HCT116 (cell line): ENCODE measurements at regions not wholly inside any gene's neighbourhood (a gene's known extent, or its start where the extent isn't known, plus 50 kb on each side); places are given as distances from the start of the nearest gene placed in this dataset.

Experiments used
- CTCF ChIP-seq, 3 experiments: fragments of 200-600 bp in 1 of 3; sonication (generic) in 1 of 3; IDR thresholded peaks in 2 of 3; conservative IDR thresholded peaks in 1 of 3; 2 replicates each; pipeline ENCODE4 v1.5.1; 2012 to 2017; ENCODE audit warnings: low read depth in 2 of 3, low read length in 2 of 3, antibody characterized with exemption in 1 of 3, borderline replicate concordance in 1 of 3, control low read depth in 1 of 3, mild to moderate bottlenecking in 1 of 3, mixed read lengths in 1 of 3, mixed run types in 1 of 3, moderate library complexity in 1 of 3; ENCODE audit not compliant: insufficient read depth in 1 of 3
- EGR1 ChIP-seq: IDR thresholded peaks from 2 replicates; pipeline ENCODE4 v1.6.1; 2012; ENCODE audit warnings: low read depth
- EZH2 ChIP-seq: fragments of 200-600 bp; sonication (generic); IDR thresholded peaks from 2 replicates; pipeline ENCODE4 v1.6.1; 2017; ENCODE audit warnings: antibody characterized with exemption, mixed run types
- JUND ChIP-seq: IDR thresholded peaks from 2 replicates; pipeline ENCODE4 v1.6.1; 2012
- POLR2A ChIP-seq: IDR thresholded peaks from 2 replicates; pipeline ENCODE4 v1.7.0; 2011; ENCODE audit warnings: borderline replicate concordance; ENCODE audit not compliant: insufficient read depth, insufficient read length; ENCODE audit errors: extremely low read depth
- POLR2AphosphoS5 ChIP-seq: IDR thresholded peaks from 2 replicates; pipeline ENCODE4 v1.6.1; 2011; ENCODE audit warnings: mild to moderate bottlenecking, low read depth, low read length, moderate library complexity
- RAD21 ChIP-seq: IDR thresholded peaks from 2 replicates; pipeline ENCODE4 v1.6.1; 2012; ENCODE audit warnings: low read depth, mild to moderate bottlenecking
- SRF ChIP-seq: IDR thresholded peaks from 2 replicates; pipeline ENCODE4 v1.6.1; 2012; ENCODE audit warnings: low read depth
- TCF7L2 ChIP-seq: IDR thresholded peaks from 2 replicates; pipeline ENCODE4 v1.7.0; 2011; ENCODE audit warnings: borderline replicate concordance, inconsistent platforms; ENCODE audit not compliant: insufficient read depth, insufficient read length; ENCODE audit errors: extremely low read depth
- ZBTB33 ChIP-seq: IDR thresholded peaks from 2 replicates; pipeline ENCODE4 v1.6.1; 2011; ENCODE audit warnings: mild to moderate bottlenecking, low read length, moderate library complexity; ENCODE audit not compliant: insufficient replicate concordance; ENCODE audit errors: extremely low read depth
- ZNF274 ChIP-seq: fragments of 200-500 bp; sonication (Bioruptor generic); IDR thresholded peaks from 2 replicates; pipeline ENCODE4 v1.6.1; 2014; ENCODE audit warnings: mild to moderate bottlenecking, low read depth, low read length, inconsistent platforms

- TF ChIP-seq CTCF (IDR thresholded peaks at IDR 0.05 in 2 of 3, conservative IDR thresholded peaks at IDR 0.05 in 1 of 3; ENCODE audit: borderline replicate concordance in 1 of 3, insufficient read depth in 1 of 3, low read depth in 2 of 3, low read length in 2 of 3) (no peak), SRF (no peak), POLR2AphosphoS5 (no peak), ZBTB33 (no peak), JUND (no peak), RAD21 (no peak), EZH2 (no peak), POLR2A (no peak), EGR1 (no peak), ZNF274 (no peak), TCF7L2 (no peak)
Measured at GRCh38 chr1:14309984-14310383, 288.5 kb upstream of the KAZN start.
